CD4-positive, alpha-beta T cell treated with Interleukin-15 for 4 hours (primary cell): ENCODE measurements at regions not wholly inside any gene's neighbourhood (a gene's known extent, or its start where the extent isn't known, plus 50 kb on each side); places are given as distances from the start of the nearest gene placed in this dataset.
"Not testable (repeated sequence)": the region's sequence is repeated elsewhere in the genome, so short reads cannot be mapped to it uniquely, and the experiment has no call there.

Experiments used
- DNase-seq: peaks from one replicate; pipeline ENCODE4 v3.0.0-alpha.2; 2020; ENCODE audit warnings: low spot score

DNA sequence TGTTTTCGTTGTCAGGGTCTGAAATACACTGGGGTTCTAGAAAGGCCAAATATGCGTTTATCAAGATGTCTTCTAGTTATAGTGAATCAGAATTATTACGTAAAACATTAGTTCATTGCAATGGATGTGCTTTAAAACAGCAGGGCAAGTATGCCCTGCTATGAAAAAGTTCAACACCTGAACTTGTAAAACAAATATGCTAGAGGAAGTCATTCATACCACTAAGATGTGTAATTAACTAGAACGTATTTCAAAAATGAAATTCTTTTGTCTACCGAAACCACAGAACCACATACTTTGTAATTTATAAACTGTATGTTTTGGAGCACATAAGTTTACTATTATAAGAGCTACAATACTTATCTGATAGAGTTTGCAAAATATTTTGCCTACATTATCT lies 266.2 kb downstream of the KCTD12 start:
- DNase-seq = no peak

DNA sequence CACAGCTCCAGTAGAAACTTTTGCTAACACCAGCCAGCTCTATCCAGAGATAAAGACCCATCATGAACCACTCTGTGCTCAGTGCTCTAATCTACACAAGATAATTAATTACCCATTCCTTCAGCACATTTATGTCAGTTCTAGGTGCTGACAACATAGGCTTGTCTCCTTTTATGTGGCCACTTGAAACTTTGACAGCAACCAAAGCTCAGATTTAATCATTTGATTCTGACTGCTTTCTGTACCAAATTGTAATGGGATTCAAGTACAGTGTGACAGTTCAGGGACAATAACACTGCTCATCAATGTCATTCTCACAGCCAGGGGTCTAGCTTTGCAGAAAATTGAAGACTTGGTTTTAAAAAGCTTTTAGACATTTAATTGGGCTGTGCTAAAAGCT lies 266.6 kb downstream of the KCTD12 start:
- DNase-seq = no peak

DNA sequence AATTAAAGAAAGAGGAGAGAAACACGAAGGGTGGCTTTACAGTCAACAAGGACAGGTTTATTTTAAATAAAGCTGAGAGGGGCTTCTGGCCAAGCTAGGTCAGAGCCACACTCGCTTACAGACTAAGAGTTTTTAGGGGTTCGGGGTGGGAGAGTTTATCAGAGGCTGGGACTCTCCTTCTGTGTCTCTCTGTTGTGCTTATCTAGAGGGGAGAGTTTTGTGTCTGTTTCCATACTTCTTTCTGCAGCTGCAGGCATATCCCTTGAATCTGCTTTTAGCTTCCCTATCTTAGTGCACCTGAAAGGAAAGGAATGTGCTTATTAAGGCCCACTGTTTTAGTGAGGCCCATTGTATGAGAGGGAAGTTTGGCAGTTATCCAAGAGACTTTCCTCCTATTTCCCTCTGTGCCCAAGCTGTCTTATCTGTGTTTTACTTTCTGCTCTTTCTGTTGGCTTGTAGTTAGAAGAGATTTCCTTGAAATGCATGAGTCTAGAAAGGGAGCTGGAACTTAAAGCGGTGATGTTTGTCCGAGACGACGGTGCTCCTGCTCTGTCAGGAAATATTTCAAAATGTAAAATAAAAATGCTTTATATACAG lies 275.3 kb downstream of the KCTD12 start:
- DNase-seq = no peak

DNA sequence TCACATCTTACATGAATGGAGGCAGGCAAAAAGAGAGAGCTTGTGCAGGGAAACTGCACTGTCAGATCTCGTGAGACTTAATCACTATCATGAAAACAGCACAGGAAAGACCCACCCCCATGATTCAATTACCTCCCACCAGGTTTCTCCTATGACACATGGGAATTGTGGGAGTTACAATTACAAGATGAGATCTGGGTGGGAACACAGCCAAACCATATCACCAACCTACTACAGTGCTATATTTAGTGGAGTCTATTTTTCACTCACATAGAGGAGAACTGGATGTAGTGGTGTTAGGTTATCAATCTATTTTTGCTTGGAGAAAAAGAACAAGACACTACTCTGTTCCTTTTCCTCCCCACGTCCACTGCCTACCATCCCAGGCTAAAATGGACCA lies 276.6 kb downstream of the KCTD12 start:
- no peak for DNase-seq

DNA sequence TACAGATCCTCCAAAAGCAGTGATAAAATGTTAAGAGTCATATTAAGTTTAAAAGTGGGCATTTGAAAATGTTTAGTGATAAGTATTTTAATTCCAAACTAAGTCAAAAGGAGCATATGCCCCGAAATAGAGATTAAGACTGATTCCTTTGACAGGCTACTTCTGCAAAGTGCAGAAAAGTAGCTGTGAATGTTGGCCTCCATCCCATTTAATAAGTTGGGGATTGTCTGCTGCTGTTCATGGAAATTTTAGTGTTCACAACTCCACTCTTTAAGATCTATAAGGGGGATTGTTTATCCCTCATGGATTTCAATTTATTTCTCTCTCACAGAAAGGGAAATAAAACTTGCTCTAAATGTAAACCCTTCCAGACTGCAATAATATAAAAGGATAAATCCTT lies 278.3 kb downstream of the KCTD12 start:
- no peak for DNase-seq

DNA sequence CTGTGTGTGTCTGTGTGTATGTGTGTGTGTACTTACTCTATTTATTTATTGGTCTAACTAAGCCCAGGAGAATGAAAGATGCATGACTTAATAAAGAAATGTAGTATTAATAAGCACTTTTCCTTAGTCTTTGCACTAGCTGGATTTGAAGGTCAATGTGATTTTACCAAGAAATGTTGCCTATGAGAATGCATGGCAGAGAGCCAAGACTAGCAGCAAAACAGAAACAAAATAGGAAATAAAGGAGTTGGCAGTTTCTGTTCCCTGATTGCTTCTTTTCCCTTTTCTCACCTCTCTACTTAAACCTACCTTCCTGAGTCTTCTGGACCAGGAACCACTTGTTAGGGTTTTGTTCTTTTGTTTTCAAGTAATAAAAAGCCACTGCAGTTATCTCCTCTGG lies 286.1 kb downstream of the KCTD12 start:
- DNase-seq = no peak

DNA sequence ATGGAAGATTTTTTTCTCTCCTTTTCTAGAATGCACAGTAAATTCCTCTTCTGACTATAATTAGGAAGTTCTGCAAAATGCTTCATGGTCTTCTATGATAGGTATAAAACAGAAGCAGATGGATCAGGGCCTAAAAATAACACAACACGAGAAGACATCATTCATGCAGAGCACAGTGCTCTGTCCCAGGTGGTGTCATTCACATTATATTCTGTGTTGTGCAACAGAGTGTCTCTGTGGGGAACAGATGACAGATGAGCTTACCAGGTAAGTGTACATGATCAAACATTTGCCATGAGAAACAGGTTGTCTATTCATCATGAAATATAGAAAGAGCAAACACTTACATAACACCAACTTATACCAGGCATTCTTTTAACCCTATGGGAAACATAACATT lies 288.3 kb downstream of the KCTD12 start:
- DNase-seq = no peak

DNA sequence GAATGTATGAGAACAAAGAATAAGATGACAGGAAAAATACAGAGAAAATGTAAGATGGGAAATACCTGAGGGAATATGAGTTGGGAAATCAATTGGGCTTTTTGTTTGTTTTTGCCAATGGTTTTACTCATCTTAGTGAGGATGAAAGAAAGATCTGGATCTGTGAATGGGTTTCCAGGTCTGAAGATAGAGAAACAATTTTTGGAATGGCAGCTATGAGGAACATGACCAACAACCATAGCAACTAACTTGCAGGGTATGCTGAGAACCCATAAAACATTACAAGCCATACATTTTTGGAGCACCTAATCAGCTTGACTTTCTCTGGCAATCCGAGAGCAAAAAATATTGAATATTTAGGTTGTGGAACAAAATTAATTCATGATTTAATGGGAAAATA lies 290.0 kb downstream of the KCTD12 start:
- no peak for DNase-seq

DNA sequence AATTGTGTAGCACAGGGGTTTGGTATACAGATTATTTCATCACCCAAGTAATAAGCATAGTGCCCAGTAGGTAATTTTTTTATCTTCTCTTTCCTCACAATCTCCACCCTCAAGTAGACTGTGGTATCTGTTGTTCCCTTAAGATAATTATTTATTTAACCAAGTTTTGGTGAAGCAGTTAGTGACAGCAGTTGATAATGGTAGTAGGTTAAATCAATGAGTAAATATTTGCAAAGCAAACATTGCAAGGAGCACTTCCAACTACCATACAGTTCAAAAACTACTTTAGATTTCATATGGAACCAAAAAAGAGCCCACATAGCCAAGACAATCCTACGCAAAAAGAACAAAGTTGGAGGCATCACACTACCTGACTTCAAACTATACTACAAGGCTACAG lies 291.8 kb downstream of the KCTD12 start:
- no peak for DNase-seq

DNA sequence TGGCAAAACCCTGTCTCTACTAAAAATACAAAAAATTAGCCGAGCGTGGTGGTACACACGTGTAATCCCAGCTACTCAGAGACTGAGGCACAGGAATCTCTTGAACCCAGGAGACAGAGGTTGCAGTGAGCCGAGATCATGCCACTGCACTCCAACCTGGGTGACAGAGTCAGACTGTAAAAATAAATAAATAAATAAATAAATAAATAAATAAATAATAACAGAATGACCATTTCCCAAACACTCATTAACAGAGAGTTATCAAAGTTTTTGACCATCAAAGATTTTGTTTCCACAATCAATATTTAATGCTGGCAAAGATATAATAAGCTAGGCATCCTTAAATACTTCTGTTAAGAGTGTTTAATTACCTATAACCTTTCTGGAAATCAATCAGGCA lies 299.4 kb downstream of the KCTD12 start:
- no peak for DNase-seq

DNA sequence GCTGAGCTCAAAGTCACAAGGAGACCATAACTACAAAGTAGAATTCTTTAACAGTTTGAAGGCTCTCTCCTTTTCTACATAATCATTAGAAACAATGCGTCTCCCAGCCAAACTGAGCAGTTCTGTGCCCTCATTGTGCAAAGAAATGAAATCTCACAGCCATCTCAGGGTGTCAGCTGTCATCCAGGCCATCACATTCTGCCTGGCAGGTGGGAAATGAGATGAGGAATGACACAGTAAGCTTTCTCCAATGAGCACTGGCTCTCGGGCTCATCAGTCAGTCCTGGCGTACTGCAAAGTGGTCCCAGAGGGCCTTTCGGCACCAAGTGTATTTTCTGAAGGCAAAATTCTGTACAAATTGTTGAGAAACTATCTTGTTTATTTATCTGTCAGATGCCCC lies 306.5 kb downstream of the KCTD12 start:
- DNase-seq = no peak

DNA sequence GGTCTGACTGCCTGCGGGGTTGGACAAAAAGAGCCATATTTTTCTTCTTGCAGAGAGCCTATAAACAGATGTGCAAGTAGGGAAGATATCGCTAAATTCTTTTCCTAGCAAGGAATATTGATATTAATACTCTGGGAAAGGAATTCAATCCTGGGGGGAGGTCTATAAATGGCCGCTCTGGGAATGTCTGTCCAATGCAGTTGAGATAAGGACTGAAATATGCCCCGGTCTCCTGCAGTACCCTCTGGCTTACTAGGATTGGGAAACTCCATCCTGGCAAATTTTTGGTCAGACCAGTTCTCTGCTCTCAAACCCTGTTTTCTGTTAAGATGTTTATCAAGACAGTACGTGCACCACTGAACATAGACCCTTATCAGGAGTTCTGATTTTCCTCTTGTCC lies 310.6 kb downstream of the KCTD12 start:
- DNase-seq = not testable (repeated sequence)

DNA sequence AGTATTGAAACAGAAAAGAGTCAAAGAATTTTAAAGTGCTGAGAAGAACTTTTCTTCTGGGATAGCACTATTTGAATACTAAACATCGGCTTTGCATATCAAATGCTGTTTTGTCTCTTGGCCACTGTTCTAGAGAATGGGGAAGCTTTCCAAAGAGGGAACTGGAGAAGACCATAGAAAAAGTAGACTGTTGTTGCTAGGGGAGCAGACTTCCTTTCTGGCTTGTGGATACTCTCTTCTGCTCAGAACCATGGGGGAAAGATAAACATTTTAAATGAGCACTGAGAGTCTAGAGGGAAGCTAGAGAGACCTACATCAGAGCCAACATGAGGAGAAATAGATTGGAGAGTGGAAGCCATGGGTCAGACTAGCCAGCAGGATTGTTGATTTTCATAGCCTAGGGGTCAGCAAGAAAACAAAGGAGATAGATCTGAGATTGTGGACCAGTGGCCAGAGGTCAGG lies 315.7 kb downstream of the KCTD12 start:
- no peak for DNase-seq

DNA sequence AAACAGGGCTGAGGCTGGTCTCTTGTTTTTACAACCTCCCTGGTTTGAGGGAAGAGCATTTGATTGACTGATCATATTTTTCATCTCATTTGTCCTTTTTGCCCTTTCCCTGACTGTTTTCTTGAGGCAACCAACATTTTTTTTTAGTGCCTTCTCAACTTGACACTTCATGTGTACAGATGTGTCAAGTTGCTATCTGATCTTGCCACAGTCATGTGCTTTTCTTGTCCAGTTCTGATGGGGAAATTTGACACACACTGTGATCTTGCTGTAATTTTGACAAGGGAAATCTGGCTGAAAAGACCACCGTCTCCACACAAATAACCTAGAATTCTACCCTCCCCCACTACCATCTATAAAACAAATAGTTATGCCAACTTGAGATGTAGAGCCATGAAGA lies 329.6 kb downstream of the KCTD12 start:
- no peak for DNase-seq

DNA sequence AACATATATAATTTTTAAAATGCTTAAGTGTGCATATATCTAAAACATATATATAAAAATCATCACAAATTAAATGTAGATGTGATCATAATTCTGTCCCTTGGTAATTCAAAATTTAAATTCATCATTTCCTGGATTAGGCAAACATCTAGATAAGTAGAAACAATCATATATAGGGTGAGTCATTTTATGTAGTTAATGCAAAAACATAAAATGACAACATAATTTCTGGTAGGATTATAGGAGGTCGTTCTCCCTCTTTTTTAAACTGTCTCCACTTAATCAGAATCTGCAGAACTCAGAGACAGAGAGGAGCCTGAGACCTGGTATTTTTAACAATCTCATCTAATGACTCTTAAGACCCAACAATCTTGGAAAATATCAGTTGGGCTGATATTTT lies 333.4 kb downstream of the KCTD12 start:
- DNase-seq = no peak

DNA sequence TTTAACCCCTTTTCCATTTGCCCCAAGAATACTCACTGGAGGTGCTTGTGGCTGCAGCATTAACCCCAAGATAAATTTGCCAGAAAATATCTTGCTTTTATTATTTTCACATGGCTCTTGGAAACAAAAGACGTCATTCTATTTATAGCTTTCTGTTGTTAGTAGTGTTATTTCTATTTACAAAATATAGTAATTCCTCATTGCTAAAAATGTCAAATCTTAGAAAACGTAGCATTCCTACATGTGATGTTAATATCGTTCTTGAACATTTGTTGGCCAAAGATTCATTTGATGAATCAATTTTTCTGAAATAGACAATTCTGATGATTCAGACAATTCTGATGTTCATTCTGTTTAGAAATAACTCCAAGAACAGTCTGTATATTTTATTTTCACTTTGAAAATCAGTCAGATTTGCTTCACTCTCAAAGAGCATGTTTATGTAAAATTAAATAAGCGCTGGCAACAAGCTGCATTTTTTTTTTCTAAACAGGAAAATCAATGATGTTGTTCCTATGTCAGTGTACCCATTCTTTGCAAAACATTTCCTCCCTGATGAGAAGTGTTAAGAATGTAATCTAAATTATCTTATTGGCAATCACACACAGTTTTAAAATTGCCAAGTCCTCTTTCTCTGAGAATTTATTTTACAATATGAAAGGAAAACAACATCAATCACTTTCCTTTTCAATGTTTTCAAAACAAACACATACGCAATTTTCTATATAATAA lies 334.0 kb downstream of the KCTD12 start:
- no peak for DNase-seq

DNA sequence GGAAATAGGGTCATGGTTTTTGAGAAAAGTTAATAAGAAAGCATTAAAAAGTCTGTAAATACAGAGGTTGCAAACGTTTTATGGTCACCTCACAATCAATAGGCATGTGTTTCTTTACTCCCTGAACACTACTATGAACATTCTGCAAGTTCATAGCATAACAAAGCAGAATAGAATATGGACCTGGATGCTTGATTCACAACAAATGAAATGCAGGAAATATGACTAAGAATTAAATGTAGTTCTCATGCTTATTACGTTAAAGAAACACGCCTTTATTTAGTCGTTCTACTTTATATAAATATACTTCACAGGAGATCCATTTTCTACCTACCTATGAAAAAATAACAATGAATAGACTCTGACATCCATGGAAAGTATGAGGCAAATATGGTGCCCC lies 344.0 kb downstream of the KCTD12 start:
- DNase-seq = no peak

DNA sequence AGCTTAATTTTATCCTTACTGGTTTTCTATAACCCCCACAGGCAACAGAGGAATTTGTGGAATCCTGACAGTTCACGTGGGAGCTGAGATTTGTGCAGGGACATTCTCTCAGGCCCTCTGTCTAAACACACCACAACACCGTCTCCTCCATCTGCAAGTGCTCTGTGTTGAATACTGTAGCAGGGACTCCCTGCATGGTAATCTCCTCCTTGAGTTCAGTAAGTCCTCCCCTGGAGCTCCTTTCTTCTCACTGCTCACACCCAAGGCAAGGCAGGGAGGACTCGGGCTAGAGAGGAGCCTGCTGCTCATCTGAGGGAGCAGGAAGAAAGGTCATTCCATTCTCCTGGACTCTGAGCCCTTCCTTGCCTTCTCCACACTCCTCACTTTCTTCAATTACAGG lies 348.2 kb downstream of the KCTD12 start:
- DNase-seq = no peak

DNA sequence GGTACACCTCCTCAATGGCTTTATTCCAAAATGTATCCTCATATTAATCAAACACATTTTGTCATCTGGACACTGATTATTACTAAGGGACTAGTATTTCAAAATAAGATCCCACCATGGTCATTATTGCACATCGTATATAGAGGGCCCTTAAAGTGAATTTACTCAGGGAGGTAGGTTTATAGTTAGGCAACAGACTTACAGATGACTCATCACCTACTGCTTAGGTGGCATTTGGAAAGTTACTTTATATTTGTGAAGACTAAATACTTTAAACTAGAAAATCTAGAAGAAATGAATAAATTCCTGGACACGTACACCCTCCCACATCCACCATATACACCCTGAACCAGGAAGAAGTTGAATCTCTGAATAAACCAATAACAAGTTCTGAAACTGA lies 353.0 kb downstream of the KCTD12 start:
- DNase-seq = no peak

DNA sequence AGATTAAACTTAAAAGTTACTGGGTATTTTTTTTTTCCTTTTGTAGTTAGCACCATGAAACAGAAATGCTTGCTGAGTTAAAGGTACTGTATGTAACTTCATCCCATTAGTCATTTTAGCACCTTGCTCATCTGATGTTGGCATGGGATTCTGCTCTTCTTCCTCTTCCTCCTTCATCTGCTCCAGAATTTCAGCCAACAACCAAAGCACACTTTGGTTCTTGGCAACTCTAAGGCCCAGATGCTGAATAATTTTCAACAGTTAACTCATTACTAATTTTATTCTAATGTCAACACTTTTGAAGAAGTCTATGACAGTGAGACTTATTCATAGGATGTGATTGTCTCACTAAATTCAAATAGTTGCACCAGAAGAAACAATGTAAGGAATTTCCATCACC lies 359.2 kb downstream of the KCTD12 start:
- DNase-seq = no peak

DNA sequence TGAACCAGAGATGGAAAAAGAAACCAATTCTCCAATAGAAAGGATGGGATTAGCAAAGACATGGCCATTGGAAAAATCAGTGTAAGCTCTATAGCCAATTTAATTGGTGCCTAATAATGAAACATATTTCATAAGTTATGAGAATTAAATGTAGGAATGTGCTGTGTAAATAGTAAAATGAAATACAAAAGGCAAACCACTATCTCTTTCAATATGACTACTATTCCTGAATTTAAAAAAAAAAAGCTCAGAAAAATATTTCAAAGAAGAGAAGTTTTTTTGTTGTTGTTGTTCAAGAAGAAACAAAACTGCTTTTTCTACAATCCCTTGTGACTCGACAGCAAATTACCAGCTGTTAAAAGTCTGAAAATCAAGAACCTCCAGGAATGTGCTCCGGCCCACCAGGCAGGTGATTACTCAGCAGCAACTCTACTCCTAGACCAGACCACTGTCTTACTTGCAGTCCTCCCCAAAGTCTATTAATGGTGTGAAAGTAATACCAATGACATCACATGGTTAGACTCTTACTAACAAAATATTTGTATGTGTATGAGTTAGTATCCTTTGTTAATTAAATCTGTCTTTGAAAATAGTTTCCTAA lies 362.4 kb downstream of the KCTD12 start:
- DNase-seq = no peak

DNA sequence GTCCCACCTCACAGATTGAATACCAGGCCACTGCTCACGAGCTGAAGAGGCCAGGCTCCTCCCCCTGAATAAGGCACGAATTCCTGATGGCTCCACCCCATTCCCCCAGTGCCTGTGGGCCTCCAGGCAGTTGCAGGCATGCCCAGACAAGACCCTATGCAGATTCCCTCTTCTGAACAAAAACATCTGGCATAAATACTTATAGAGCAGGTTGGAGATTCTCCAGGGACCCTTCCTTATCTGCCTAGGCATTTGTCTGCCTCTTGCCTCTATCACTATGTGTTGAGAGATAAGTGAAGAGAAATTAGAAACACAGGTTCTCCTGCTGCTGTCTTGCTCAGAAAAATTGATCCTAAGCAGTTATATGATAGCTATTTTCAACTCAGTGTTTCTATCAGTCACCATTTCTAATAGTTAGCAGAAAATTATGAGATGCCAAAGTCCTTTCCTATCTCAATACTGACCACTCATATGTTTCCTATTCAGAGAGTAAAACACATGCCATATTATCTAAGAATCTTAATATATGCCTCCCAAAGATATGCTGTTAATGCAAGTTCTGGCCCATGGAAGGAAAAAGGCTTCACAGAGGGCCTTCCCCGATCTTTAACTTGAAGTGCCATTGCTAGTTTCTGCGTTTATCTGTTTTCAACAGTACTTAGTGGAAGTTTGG lies 364.0 kb downstream of the KCTD12 start:
- DNase-seq = no peak

DNA sequence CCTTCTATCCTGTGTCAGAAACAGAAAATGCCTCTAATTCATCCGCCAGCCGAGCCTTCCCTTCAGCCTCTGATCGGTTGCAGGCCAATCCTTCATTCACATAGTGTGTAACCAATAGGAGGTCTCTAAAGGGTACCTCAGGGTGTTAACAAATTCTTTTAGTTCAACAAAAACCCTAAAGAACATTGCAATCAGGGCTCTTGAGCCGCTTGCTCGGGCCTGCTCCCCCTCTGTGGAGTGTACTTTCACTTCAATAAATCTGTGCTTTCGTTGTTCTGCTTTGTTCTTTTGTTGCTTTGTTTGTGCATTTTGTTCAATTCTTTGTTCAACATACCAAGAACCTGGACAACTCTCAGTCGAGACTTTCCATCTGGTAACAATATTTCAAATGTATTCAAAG lies 366.5 kb downstream of the KCTD12 start:
- no peak for DNase-seq
